SK-N-SH (cell line): ENCODE measurements at regions not wholly inside any gene's neighbourhood (a gene's known extent, or its start where the extent isn't known, plus 50 kb on each side); places are given as distances from the start of the nearest gene placed in this dataset.

ENCODE experiments used
- CTCF ChIA-PET: fragments of 300-600, 350-600 bp; formaldehyde crosslinking; extraction: SDS; loops from one replicate; lab custom pipeline; 2021; lab: Yijun Ruan, JAX
- POLR2A ChIA-PET: fragments of 350-600 bp; sonication (Branson Sonifier 250); formaldehyde crosslinking; extraction: SDS; loops from one replicate; lab custom pipeline; 2020; ENCODE audit warnings: antibody characterized with exemption, inconsistent platforms; lab: Yijun Ruan, JAX
- DNase-seq: peaks from one replicate; pipeline ENCODE4 v3.0.0; 2012
- H2AFZ ChIP-seq: fragments of 200-600 bp; sonication (generic); 2 replicates; pipeline ENCODE4 v1.8.1; 2016; ENCODE audit warnings: antibody characterized with exemption, mild to moderate bottlenecking, low read depth
- H3F3A ChIP-seq: fragments of 200-600 bp; sonication (generic); replicated peaks from 2 replicates; pipeline ENCODE3; 2016; ENCODE audit warnings: antibody characterized with exemption, mild to moderate bottlenecking; ENCODE audit not compliant: insufficient read depth
- H3K27ac ChIP-seq, 2 experiments: fragments of 200-500 bp in 1 of 2; fragments of 200-600 bp in 1 of 2; sonication (Bioruptor generic) in 1 of 2; sonication (generic), shearing (Covaris generic) in 1 of 2; 2 replicates each; pipeline versions ENCODE4 v1.5.1 to v1.6.1; 2014 to 2016; ENCODE audit warnings: low read depth in 2 of 2, inconsistent platforms in 1 of 2, low read length in 1 of 2, mild to moderate bottlenecking in 1 of 2, mixed read lengths in 1 of 2
- H3K27me3 ChIP-seq: fragments of 200-600 bp; sonication (generic), shearing (Covaris generic); 2 replicates; pipeline ENCODE4 v1.6.1; 2016; ENCODE audit warnings: mixed run types; ENCODE audit not compliant: insufficient read depth
- H3K36me3 ChIP-seq, 2 experiments: fragments of 200-500 bp in 1 of 2; fragments of 200-600 bp in 1 of 2; sonication (Bioruptor generic) in 1 of 2; sonication (generic) in 1 of 2; replicated peaks in 1 of 2; 2 replicates each; pipeline versions ENCODE3 to v1.5.1; 2014 to 2016; ENCODE audit warnings: low read length in 1 of 2, mild to moderate bottlenecking in 1 of 2; ENCODE audit not compliant: insufficient read depth in 2 of 2, control insufficient read depth in 1 of 2
- H3K4me1 ChIP-seq, 2 experiments: fragments of 200-500 bp in 1 of 2; fragments of 200-600 bp in 1 of 2; sonication (Bioruptor generic) in 1 of 2; sonication (generic), shearing (Covaris generic) in 1 of 2; 2 replicates each; pipeline versions ENCODE4 v1.5.1 to v1.6.1; 2014 to 2016; ENCODE audit warnings: low read depth in 1 of 2, low read length in 1 of 2, mixed run types in 1 of 2; ENCODE audit not compliant: insufficient read depth in 2 of 2, control insufficient read depth in 1 of 2
- H3K4me2 ChIP-seq: fragments of 200-600 bp; sonication (generic), shearing (Covaris generic); 2 replicates; pipeline ENCODE4 v1.6.1; 2017; ENCODE audit warnings: mixed run types
- H3K4me3 ChIP-seq, 2 experiments: fragments of 200-500 bp in 1 of 2; fragments of 200-600 bp in 1 of 2; sonication (Bioruptor generic) in 1 of 2; sonication (generic), shearing (Covaris generic) in 1 of 2; 2 replicates each; pipeline versions ENCODE4 v1.5.1 to v1.8.1; 2014 to 2016; ENCODE audit warnings: low read depth in 2 of 2, inconsistent platforms in 1 of 2, low read length in 1 of 2, mild to moderate bottlenecking in 1 of 2, mixed read lengths in 1 of 2, moderate library complexity in 1 of 2
- H3K79me2 ChIP-seq: fragments of 200-600 bp; sonication (generic); 2 replicates; pipeline ENCODE4 v1.8.1; 2017; ENCODE audit warnings: mild to moderate bottlenecking; ENCODE audit not compliant: insufficient read depth
- H3K9ac ChIP-seq: fragments of 200-600 bp; sonication (generic); 2 replicates; pipeline ENCODE4 v1.6.1; 2017; ENCODE audit warnings: mixed run types
- H3K9me2 ChIP-seq: fragments of 200-600 bp; sonication (generic); 2 replicates; pipeline ENCODE4 v1.6.1; 2017; ENCODE audit warnings: mixed run types
- H3K9me3 ChIP-seq: fragments of 200-600 bp; sonication (generic); 2 replicates; pipeline ENCODE4 v1.6.1; 2017; ENCODE audit warnings: mixed run types, mild to moderate bottlenecking, moderate library complexity
- H4K20me1 ChIP-seq: fragments of 200-600 bp; sonication (generic); 2 replicates; pipeline ENCODE4 v1.6.1; 2017; ENCODE audit warnings: mild to moderate bottlenecking, mixed run types; ENCODE audit not compliant: insufficient read depth
- CTCF ChIP-seq: fragments of 200-600 bp; sonication (generic); IDR thresholded peaks from 2 replicates; pipeline ENCODE4 v1.6.1; 2017; ENCODE audit warnings: antibody characterized with exemption, mild to moderate bottlenecking, moderate library complexity
- EP300 ChIP-seq, 2 experiments: IDR thresholded peaks; 2 replicates each; pipeline versions ENCODE4 v1.4.0 to v1.6.1; 2012; ENCODE audit warnings: borderline replicate concordance in 1 of 2, low read depth in 1 of 2, low read length in 1 of 2
- FOSL2 ChIP-seq: IDR thresholded peaks from 2 replicates; pipeline ENCODE4 v1.4.0; 2012; ENCODE audit warnings: low read depth, mild to moderate bottlenecking, moderate library complexity, borderline replicate concordance
- FOXM1 ChIP-seq: IDR thresholded peaks from 2 replicates; pipeline ENCODE4 v1.4.0; 2012; ENCODE audit warnings: low read depth, mild to moderate bottlenecking
- IRF3 ChIP-seq: fragments of 150-350 bp; IDR thresholded peaks from 2 replicates; pipeline ENCODE4 v1.6.1; 2016; ENCODE audit warnings: mild to moderate bottlenecking, low read depth, low read length
- MXI1 ChIP-seq: IDR thresholded peaks from 2 replicates; pipeline ENCODE4 v1.6.1; 2012; ENCODE audit warnings: mild to moderate bottlenecking, low read depth, low read length, improper control_type of control experiment
- NRF1 ChIP-seq: IDR thresholded peaks from 2 replicates; pipeline ENCODE4 v1.6.1; 2012; ENCODE audit warnings: low read depth, mild to moderate bottlenecking, low read length
- PBX3 ChIP-seq: IDR thresholded peaks from 2 replicates; pipeline ENCODE4; 2012
- RXRA ChIP-seq: IDR thresholded peaks from 2 replicates; pipeline ENCODE4 v1.4.0; 2012; ENCODE audit warnings: low read depth, mild to moderate bottlenecking, borderline replicate concordance
- TAF1 ChIP-seq: IDR thresholded peaks from 2 replicates; pipeline ENCODE4 v1.6.1; 2012; ENCODE audit warnings: low read depth, mild to moderate bottlenecking, low read length, moderate library complexity, borderline replicate concordance
- USF1 ChIP-seq: IDR thresholded peaks from 2 replicates; pipeline ENCODE4 v1.4.0; 2012; ENCODE audit warnings: low read depth, borderline replicate concordance
- ZBTB33 ChIP-seq: IDR thresholded peaks from 2 replicates; pipeline ENCODE4 v1.4.0; 2012; ENCODE audit warnings: low read depth, borderline replicate concordance
- WGBS: methylation state at CpG from one replicate; pipeline ENCODE4 v1.1.6; 2017; ENCODE audit warnings: low lambda C conversion rate; 5-methylcytosine and 5-hydroxymethylcytosine counted together

GRCh38 chr13:65535370-65535769 lies 1694.8 kb downstream of the PCDH9 start:
- no peaks in the 10 kb centered on the region; a peak in 2 of 4 replicates for H3K4me1 ChIP-seq
- no peaks in the 10 kb centered on the region for H3K27me3 ChIP-seq
- ChIA-PET CTCF (no interaction called here), POLR2A (no interaction called here)
- WGBS = 94% methylated on average over 1 of the region's 1 CpG
- no peaks in the 10 kb centered on the region for H3K9me3 ChIP-seq
- no peaks in the 10 kb centered on the region for H4K20me1 ChIP-seq
- TF ChIP-seq NRF1 (no peak), CTCF (no peak), IRF3 (no peak), PBX3 (no peak), USF1 (no peak), TAF1 (no peak), FOSL2 (no peak), RXRA (no peak), EP300 (IDR thresholded peaks at IDR 0.05; ENCODE audit: borderline replicate concordance in 1 of 2, low read depth in 1 of 2, low read length in 1 of 2) (no peak), FOXM1 (no peak), MXI1 (no peak), ZBTB33 (no peak)
- no peak overlapping the region for H3K9ac ChIP-seq
- peaks cover 5% of the 10 kb centered on the region for H3K9me2 ChIP-seq
- H3K4me3 ChIP-seq = no peak overlapping the region
- no peak overlapping the region for H2AFZ ChIP-seq
- H3K27ac ChIP-seq = no peak overlapping the region
- DNase-seq = no peak
- H3K36me3 ChIP-seq = no peaks in the 10 kb centered on the region
- H3F3A ChIP-seq = peaks cover 18% of the 10 kb centered on the region
- no peaks in the 10 kb centered on the region for H3K79me2 ChIP-seq
- H3K4me2 ChIP-seq = no peak overlapping the region
